HepG2 (cell line): ENCODE measurements at regions not wholly inside any gene's neighbourhood (a gene's known extent, or its start where the extent isn't known, plus 50 kb on each side); places are given as distances from the start of the nearest gene placed in this dataset.

Experiments
- ATAC-seq: fragments of 200-7000 bp; cut with Tn5 transposase; 3 replicates; pipeline ENCODE4 v1.9.1; 2020; ENCODE audit warnings: mild to moderate bottlenecking, moderate library complexity
- BruUV-seq: library from RNA; stranded (reverse); fragments of 400-500 nt; replicated peaks from 2 replicates; lab custom pipeline; 2021; lab: Mats Ljungman, UMichigan
- CTCF ChIA-PET: fragments of 300-600 bp; formaldehyde crosslinking; extraction: SDS; loops from one replicate; lab custom pipeline; 2021; ENCODE audit warnings: low total read pairs, inconsistent platforms, low intra/inter-chr PET ratio; lab: Yijun Ruan, JAX
- POLR2A ChIA-PET: fragments of 350-600 bp; sonication (Branson Sonifier 250); formaldehyde crosslinking; loops from one replicate; lab custom pipeline; 2020; ENCODE audit warnings: antibody characterized with exemption, inconsistent platforms; lab: Yijun Ruan, JAX
- DNase-seq: peaks from one replicate; pipeline ENCODE4 v3.0.0-alpha.2; 2015; ENCODE audit warnings: low spot score
- FAIRE-seq: peaks from 3 replicates; lab custom pipeline; 2011; peaks lifted over from hg19 to GRCh38; lab: Jason Lieb, UNC
- H2AFZ ChIP-seq: one replicate; pipeline ENCODE4 v1.6.1; 2011; ENCODE audit warnings: low read length, inconsistent platforms
- H3K27ac ChIP-seq: fragments of 300-600 bp; 3 replicates; pipeline ENCODE4 v1.8.0; 2011; ENCODE audit warnings: mixed run types, mild to moderate bottlenecking, mixed read lengths, low read length, inconsistent platforms; ENCODE audit not compliant: insufficient read depth; ENCODE audit errors: extremely low read length
- H3K27me3 ChIP-seq, 2 experiments: fragments of 200-600 bp in 1 of 2; 2 replicates in 1 of 2; 3 replicates in 1 of 2; pipeline versions ENCODE4 v1.6.0 to v1.8.0; 2011; ENCODE audit warnings: low read length in 2 of 2, mild to moderate bottlenecking in 2 of 2, moderate library complexity in 2 of 2, inconsistent platforms in 1 of 2; ENCODE audit not compliant: insufficient read depth in 2 of 2, control insufficient read depth in 1 of 2
- H3K36me3 ChIP-seq, 2 experiments: fragments of 200-600 bp in 1 of 2; replicated peaks in 1 of 2; 2 replicates in 1 of 2; 3 replicates in 1 of 2; pipeline versions ENCODE4 v1.5.1 to v1.8.0; 2011; ENCODE audit warnings: low read length in 2 of 2, inconsistent platforms in 1 of 2; ENCODE audit not compliant: insufficient read depth in 2 of 2, control insufficient read depth in 1 of 2
- H3K4me1 ChIP-seq: 2 replicates; pipeline ENCODE4 v1.5.1; 2012; ENCODE audit warnings: low read length, inconsistent platforms; ENCODE audit not compliant: insufficient read depth
- H3K4me2 ChIP-seq: 2 replicates; pipeline ENCODE4 v1.6.0; 2011; ENCODE audit warnings: low read depth, low read length, inconsistent platforms
- H3K4me3 ChIP-seq, 3 experiments: fragments of 200-600 bp in 1 of 3; sonication (generic), shearing (Covaris generic) in 1 of 3; replicated peaks in 1 of 3; 2 replicates each; pipeline ENCODE4 v1.5.1; 2011 to 2016; ENCODE audit warnings: low read length in 3 of 3, inconsistent platforms in 2 of 3, low read depth in 2 of 3, mild to moderate bottlenecking in 2 of 3, control low read depth in 1 of 3, mixed read lengths in 1 of 3; ENCODE audit not compliant: insufficient read depth in 1 of 3
- H3K79me2 ChIP-seq: one replicate; pipeline ENCODE4 v1.6.1; 2011; ENCODE audit warnings: low read length, inconsistent platforms; ENCODE audit not compliant: insufficient read depth
- H3K9ac ChIP-seq: 2 replicates; pipeline ENCODE4 v1.6.0; 2011; ENCODE audit warnings: mild to moderate bottlenecking, low read depth, low read length, inconsistent platforms; ENCODE audit not compliant: insufficient read depth
- H3K9me3 ChIP-seq: 2 replicates; pipeline ENCODE4 v1.5.1; 2012; ENCODE audit warnings: mild to moderate bottlenecking, low read length
- H4K20me1 ChIP-seq: 2 replicates; pipeline ENCODE4 v1.6.0; 2011; ENCODE audit warnings: inconsistent platforms, mild to moderate bottlenecking, low read length, moderate library complexity; ENCODE audit not compliant: insufficient read depth
- KLF12 ChIP-seq: sonication (generic); formaldehyde crosslinking; IDR thresholded peaks from 2 replicates; pipeline ENCODE4 v1.4.0; 2020; ENCODE audit warnings: missing genetic modification reagents, borderline replicate concordance
- NFIC ChIP-seq: IDR thresholded peaks from 2 replicates; pipeline ENCODE4 v1.6.1; 2012; ENCODE audit warnings: mild to moderate bottlenecking, low read length, inconsistent platforms
- SMC3 ChIP-seq: IDR thresholded peaks from 2 replicates; pipeline ENCODE4 v1.6.1; 2011; ENCODE audit warnings: low read length, improper control_type of control experiment
- STAG1 ChIP-seq: sonication (generic); formaldehyde crosslinking; IDR thresholded peaks from 2 replicates; pipeline ENCODE4 v1.4.0; 2020; ENCODE audit warnings: missing genetic modification reagents
- WIZ ChIP-seq: sonication (generic); formaldehyde crosslinking; IDR thresholded peaks from 2 replicates; pipeline ENCODE4 v1.5.1; 2020; ENCODE audit warnings: mild to moderate bottlenecking, missing genetic modification reagents
- ZNF235 ChIP-seq: sonication (generic); formaldehyde crosslinking; IDR thresholded peaks from 2 replicates; pipeline ENCODE4 v1.8.1; 2023; ENCODE audit warnings: mild to moderate bottlenecking, missing genetic modification reagents, borderline replicate concordance
- WGBS: methylation state at CpG from one replicate; pipeline ENCODE4 v1.1.6; 2017; ENCODE audit warnings: low lambda C conversion rate; 5-methylcytosine and 5-hydroxymethylcytosine counted together
- in situ Hi-C: cut with HindIII; loops from 2 replicates; pipeline ENCODE4 v1.10.0; 2017; ENCODE audit warnings: low pct_unique_long_range_greater_than_20kb; ENCODE audit not compliant: extremely low pct_ligation_motif_present
- intact Hi-C: fragments of 100-400 bp; cut with micrococcal nuclease; formaldehyde crosslinking; loops from one replicate; pipeline ENCODE4 v1.10.0; 2022; ENCODE audit not compliant: unreplicated experiment
- TF ChIP-seq, protein P1 (sequence below): sonication (generic); formaldehyde crosslinking; IDR thresholded peaks from 2 replicates; pipeline ENCODE4 v1.5.0; 2020; ENCODE audit warnings: mild to moderate bottlenecking, missing genetic modification reagents, moderate library complexity
- TF ChIP-seq, protein P2 (sequence below): sonication (generic); formaldehyde crosslinking; IDR thresholded peaks from 2 replicates; pipeline ENCODE4 v1.4.0; 2020; ENCODE audit warnings: mild to moderate bottlenecking, missing genetic modification reagents

DNA sequence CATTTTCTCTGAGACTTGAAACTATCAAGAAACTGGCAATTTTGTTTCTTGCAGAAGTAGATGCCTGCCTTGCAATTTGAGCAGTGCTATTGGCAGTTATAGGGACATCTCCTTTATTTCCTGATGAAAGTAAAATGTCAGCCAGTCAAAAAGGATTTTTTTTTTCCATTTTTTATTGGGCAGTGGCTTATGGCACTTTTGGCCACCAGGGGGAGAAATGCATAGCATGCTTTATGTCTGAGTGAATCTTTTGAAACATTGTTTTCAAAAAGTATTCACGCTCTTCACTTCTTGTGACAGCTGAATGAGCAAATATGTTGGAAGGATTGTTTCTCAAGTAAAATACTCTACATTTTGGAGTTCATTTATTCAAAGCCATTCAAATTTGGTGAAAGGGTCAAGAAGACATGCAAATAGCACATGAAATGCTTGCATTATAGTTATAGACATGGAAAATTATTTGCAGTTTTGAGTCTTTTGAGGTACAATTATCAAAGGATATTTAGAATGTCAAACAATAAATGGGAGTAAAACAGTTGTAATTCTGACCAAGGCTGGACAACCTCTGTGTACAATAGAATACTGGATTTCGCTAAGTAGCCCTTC is 491.0 kb downstream of the CDH2 start:
- in situ Hi-C loops = loop anchor here (25.0 kb wide), 1 partner anchor 501 kb away; the partner anchor contains the start of gene CDH2
- no peaks in the 10 kb centered on the region for H3K36me3 ChIP-seq
- H3K9me3 ChIP-seq = peaks cover 9% of the 10 kb centered on the region
- CTCF ChIA-PET = interaction anchor here (1.7 to 3.5 kb wide), 2 partner anchors 64 to 504 kb away, joined by 8 to 15 read pairs; no protein-coding TSS in a partner anchor
- no peak overlapping the region for H3K9ac ChIP-seq
- no peak overlapping the region for H2AFZ ChIP-seq
- POLR2A ChIA-PET = no interaction called here
- H3K79me2 ChIP-seq = no peaks in the 10 kb centered on the region
- 51% methylated on average over 2 of the region's 2 CpGs for WGBS
- no peaks in the 10 kb centered on the region for H3K27me3 ChIP-seq
- H3K4me2 ChIP-seq = no peak overlapping the region
- intact Hi-C loops = loop anchor here (1.0 to 5.0 kb wide), 3 partner anchors 64 to 503 kb away; no protein-coding TSS in a partner anchor
- no peak for FAIRE-seq
- no TSS peak for BruUV-seq
- H4K20me1 ChIP-seq = no peaks in the 10 kb centered on the region
- no peak overlapping the region for H3K4me3 ChIP-seq
- peak; percentile 14 for DNase-seq
- TF ChIP-seq SMC3 (peak; percentile 70), STAG1 (CRISPR knock-in tag) (peak; percentile 52), WIZ (no peak), KLF12 (no peak), NFIC (no peak), ZNF235 (no peak)
- TF ChIP-seq, protein P1, sequence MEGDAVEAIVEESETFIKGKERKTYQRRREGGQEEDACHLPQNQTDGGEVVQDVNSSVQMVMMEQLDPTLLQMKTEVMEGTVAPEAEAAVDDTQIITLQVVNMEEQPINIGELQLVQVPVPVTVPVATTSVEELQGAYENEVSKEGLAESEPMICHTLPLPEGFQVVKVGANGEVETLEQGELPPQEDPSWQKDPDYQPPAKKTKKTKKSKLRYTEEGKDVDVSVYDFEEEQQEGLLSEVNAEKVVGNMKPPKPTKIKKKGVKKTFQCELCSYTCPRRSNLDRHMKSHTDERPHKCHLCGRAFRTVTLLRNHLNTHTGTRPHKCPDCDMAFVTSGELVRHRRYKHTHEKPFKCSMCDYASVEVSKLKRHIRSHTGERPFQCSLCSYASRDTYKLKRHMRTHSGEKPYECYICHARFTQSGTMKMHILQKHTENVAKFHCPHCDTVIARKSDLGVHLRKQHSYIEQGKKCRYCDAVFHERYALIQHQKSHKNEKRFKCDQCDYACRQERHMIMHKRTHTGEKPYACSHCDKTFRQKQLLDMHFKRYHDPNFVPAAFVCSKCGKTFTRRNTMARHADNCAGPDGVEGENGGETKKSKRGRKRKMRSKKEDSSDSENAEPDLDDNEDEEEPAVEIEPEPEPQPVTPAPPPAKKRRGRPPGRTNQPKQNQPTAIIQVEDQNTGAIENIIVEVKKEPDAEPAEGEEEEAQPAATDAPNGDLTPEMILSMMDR = peak; percentile 51
- TF ChIP-seq, protein P2, sequence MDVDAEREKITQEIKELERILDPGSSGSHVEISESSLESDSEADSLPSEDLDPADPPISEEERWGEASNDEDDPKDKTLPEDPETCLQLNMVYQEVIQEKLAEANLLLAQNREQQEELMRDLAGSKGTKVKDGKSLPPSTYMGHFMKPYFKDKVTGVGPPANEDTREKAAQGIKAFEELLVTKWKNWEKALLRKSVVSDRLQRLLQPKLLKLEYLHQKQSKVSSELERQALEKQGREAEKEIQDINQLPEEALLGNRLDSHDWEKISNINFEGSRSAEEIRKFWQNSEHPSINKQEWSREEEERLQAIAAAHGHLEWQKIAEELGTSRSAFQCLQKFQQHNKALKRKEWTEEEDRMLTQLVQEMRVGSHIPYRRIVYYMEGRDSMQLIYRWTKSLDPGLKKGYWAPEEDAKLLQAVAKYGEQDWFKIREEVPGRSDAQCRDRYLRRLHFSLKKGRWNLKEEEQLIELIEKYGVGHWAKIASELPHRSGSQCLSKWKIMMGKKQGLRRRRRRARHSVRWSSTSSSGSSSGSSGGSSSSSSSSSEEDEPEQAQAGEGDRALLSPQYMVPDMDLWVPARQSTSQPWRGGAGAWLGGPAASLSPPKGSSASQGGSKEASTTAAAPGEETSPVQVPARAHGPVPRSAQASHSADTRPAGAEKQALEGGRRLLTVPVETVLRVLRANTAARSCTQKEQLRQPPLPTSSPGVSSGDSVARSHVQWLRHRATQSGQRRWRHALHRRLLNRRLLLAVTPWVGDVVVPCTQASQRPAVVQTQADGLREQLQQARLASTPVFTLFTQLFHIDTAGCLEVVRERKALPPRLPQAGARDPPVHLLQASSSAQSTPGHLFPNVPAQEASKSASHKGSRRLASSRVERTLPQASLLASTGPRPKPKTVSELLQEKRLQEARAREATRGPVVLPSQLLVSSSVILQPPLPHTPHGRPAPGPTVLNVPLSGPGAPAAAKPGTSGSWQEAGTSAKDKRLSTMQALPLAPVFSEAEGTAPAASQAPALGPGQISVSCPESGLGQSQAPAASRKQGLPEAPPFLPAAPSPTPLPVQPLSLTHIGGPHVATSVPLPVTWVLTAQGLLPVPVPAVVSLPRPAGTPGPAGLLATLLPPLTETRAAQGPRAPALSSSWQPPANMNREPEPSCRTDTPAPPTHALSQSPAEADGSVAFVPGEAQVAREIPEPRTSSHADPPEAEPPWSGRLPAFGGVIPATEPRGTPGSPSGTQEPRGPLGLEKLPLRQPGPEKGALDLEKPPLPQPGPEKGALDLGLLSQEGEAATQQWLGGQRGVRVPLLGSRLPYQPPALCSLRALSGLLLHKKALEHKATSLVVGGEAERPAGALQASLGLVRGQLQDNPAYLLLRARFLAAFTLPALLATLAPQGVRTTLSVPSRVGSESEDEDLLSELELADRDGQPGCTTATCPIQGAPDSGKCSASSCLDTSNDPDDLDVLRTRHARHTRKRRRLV = no peak
- H3K4me1 ChIP-seq = no peaks in the 10 kb centered on the region
- ATAC-seq = no peak
- H3K27ac ChIP-seq = no peak overlapping the region
